Body of pancreas (tissue), 4 donors: ENCODE measurements at regions not wholly inside any gene's neighbourhood (a gene's known extent, or its start where the extent isn't known, plus 50 kb on each side); places are given as distances from the start of the nearest gene placed in this dataset.
A peak's percentile ranks its signal among the peaks of the same experiment; 100 is the strongest.

ENCODE experiments used
- ATAC-seq: fragments of 150-250 bp; one replicate; pipeline ENCODE4 v1.9.1; 2016
- DNase-seq, 4 donors: peaks; one replicate each; pipeline ENCODE4 v3.0.0-alpha.2; 2019
- H3K27ac ChIP-seq, 4 donors: fragments of 200-600 bp; sonication (generic); 1 replicate in 3 of 4; 2 replicates in 1 of 4; pipeline versions ENCODE4 v1.5.1 to v1.6.1; 2016 to 2019; ENCODE audit warnings: mild to moderate bottlenecking in 1 of 4, mixed read lengths in 1 of 4, moderate library complexity in 1 of 4
- H3K27me3 ChIP-seq, 2 donors: fragments of 200-600 bp; sonication (generic); one replicate each; pipeline ENCODE4 v1.6.0; 2016; ENCODE audit warnings: mild to moderate bottlenecking in 1 of 2
- H3K36me3 ChIP-seq, 2 donors: fragments of 200-600 bp; sonication (generic); replicated peaks in 1 of 2; 2 replicates each; pipeline ENCODE4 v1.5.1; 2016; ENCODE audit warnings: low read depth in 2 of 2; ENCODE audit not compliant: insufficient read depth in 1 of 2
- H3K4me1 ChIP-seq: fragments of 200-600 bp; sonication (generic); one replicate; pipeline ENCODE4 v1.6.0; 2016
- H3K4me3 ChIP-seq, 2 donors: fragments of 200-600 bp; sonication (generic); 1 replicate in 1 of 2; 2 replicates in 1 of 2; pipeline ENCODE4 v1.5.1; 2016 to 2019
- H3K9me3 ChIP-seq, 3 donors: fragments of 200-600 bp; sonication (generic); 1 replicate in 2 of 3; 2 replicates in 1 of 3; pipeline ENCODE4 v1.5.1; 2016
- POLR2A ChIP-seq, 3 donors: fragments of 450-650 bp; IDR thresholded peaks; one replicate each; pipeline ENCODE4 v1.6.1; 2016; ENCODE audit warnings: antibody characterized with exemption in 3 of 3, mild to moderate bottlenecking in 2 of 3
- WGBS, 2 donors: methylation state at CpG; one replicate each; pipeline ENCODE4 v1.1.5; 2017; 5-methylcytosine and 5-hydroxymethylcytosine counted together
- intact Hi-C: fragments of 100-400 bp; cut with DNase I; formaldehyde crosslinking; loops from one replicate; pipeline ENCODE4 v1.15.1; 2023
- TF ChIP-seq, protein P1 (sequence below), 7 experiments: fragments of 450-650 bp in 4 of 7; fragments of 200-600 bp in 3 of 7; sonication (generic) in 3 of 7; IDR thresholded peaks; one replicate each; pipeline ENCODE4 v1.5.1; 2016 to 2019; ENCODE audit warnings: antibody characterized with exemption in 7 of 7

DNA sequence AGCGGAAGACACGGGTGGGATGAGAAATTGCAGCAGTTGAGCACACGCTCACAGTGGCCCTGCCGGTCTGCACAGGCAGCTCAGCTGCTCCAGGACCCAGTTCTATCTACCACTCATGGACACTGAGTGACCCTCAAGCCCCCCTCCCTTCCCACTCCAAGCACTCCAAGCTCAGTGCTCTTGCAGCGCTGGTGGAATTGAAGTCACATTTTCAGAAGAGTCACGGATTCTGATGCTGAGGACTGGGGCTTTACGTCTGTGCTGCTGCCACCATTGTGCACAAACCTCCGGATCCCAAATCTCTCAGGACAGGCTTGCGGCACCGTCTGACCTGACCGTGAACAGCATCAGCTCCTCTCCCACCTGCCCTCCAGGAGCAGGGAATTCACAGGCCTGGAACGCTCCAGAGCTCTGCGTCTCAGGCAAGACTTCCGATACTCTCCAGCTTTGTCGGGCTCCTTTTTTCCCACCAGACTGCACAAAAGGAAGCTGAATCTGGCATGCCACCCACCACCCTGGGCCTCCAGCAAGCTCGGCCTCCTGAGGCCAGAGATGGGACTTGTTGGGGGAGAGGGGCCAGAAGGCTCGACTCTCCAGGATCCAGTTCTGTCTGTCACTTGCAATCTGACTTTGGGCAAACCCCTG lies 213.1 kb upstream of the RTL1 start:
- DNase-seq, result no peak

GRCh38 chr14:101117543-101117942 lies 214.0 kb upstream of the RTL1 start:
- Histone ChIP-seq H3K9me3 (no peaks in the 10 kb centered on the region), H3K4me1 (no peaks in the 10 kb centered on the region), H3K27ac (no peak overlapping the region), H3K36me3 (no peaks in the 10 kb centered on the region), H3K4me3 (no peak overlapping the region), H3K27me3 (no peaks in the 10 kb centered on the region)
- no peak for DNase-seq
- TF ChIP-seq, protein P1, sequence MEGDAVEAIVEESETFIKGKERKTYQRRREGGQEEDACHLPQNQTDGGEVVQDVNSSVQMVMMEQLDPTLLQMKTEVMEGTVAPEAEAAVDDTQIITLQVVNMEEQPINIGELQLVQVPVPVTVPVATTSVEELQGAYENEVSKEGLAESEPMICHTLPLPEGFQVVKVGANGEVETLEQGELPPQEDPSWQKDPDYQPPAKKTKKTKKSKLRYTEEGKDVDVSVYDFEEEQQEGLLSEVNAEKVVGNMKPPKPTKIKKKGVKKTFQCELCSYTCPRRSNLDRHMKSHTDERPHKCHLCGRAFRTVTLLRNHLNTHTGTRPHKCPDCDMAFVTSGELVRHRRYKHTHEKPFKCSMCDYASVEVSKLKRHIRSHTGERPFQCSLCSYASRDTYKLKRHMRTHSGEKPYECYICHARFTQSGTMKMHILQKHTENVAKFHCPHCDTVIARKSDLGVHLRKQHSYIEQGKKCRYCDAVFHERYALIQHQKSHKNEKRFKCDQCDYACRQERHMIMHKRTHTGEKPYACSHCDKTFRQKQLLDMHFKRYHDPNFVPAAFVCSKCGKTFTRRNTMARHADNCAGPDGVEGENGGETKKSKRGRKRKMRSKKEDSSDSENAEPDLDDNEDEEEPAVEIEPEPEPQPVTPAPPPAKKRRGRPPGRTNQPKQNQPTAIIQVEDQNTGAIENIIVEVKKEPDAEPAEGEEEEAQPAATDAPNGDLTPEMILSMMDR (IDR thresholded peaks at IDR 0.05), result no peak
- no peak for TF ChIP-seq POLR2A (IDR thresholded peaks at IDR 0.05)
- intact Hi-C loops, result no loop called here
- 44 to 46% methylated on average over 2 of the region's 2 CpGs for WGBS, 2 donors
- no peak for ATAC-seq

More for the DNA sequence above, 213.1 kb upstream of the RTL1 start:
- ATAC-seq, result no peak
- Histone ChIP-seq H3K4me1 (no peaks in the 10 kb centered on the region), H3K27ac (no peak overlapping the region), H3K9me3 (no peaks in the 10 kb centered on the region), H3K36me3 (no peaks in the 10 kb centered on the region), H3K4me3 (no peak overlapping the region), H3K27me3 (no peaks in the 10 kb centered on the region)
- TF ChIP-seq, protein P1 (IDR thresholded peaks at IDR 0.05), result no peak
- TF ChIP-seq POLR2A (IDR thresholded peaks at IDR 0.05), result no peak
- intact Hi-C loops, result no loop called here
- WGBS, 2 donors, result 60 to 68% methylated on average over 10 to 17 of the region's 17 CpGs

DNA sequence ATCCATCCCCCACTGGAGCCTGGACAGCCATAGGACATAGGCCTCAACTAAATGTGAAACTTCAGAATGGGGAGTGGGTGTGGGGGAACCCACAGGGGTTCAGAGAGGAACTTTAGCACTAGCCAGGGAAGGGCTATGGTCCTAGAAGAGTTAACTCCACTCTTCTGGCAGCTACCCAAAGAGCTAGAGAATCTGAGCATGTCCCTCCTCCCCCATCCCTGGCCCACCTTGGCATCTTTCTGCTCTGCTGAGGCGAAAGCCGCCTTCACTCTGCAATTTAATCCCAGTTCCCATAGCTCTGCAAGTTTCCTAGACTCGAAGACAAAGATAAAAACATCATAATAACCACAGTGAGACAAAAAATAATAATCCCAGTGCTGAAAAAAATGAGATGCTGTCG lies 214.7 kb upstream of the RTL1 start:
- TF ChIP-seq POLR2A (IDR thresholded peaks at IDR 0.05), result no peak
- TF ChIP-seq, protein P1 (IDR thresholded peaks at IDR 0.05), result no peak
- DNase-seq (no peak), ATAC-seq (no peak)
- intact Hi-C loops, result no loop called here
- no peak overlapping the region for H3K27ac ChIP-seq
- H3K9me3 ChIP-seq, result no peaks in the 10 kb centered on the region
- no peaks in the 10 kb centered on the region for H3K27me3 ChIP-seq
- no peaks in the 10 kb centered on the region for H3K36me3 ChIP-seq
- no peak overlapping the region for H3K4me3 ChIP-seq
- WGBS, 2 donors, result 61 to 73% methylated on average over 4 of the region's 4 CpGs
- no peaks in the 10 kb centered on the region for H3K4me1 ChIP-seq

DNA sequence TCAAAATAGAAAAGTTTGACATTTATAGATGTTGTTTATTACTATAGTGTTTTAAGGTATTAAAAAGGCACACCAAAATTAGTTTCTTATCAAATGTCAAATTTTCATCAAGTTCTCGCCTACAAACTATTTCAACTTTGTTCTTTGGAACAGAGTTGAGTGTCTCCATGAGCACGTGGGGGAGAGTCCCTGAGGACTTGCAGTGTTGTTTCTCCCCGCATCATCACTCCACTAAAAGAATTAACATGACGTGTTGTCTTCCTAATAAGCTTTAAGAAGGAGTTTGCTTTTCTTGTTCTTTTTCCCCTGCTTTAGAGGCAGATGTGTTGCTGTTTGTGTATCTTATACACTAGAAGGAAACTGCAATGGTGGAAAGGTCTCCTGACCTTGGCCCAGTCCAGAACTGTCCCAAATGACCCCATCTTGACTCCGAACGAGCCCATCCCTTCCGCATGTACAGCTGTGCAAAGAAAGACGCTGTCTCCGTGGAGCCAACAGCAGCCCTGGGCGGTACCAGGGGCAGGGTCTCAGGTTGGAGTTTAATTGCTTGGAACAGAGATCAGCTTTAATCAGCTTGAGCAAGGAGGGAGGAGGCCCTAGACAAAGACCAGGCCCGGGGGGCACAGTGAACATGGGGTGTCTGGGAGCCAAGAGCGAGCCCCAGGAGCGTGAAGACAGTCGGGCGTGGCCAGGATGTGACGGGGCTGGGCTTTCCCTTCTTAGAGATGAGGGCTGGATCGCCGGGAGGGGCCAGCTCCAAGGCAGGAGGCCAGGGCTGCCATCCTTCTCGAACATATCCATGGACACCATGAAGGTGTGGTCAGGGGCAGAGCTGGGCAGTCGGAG lies 215.4 kb upstream of the RTL1 start:
- no peak overlapping the region for H3K4me3 ChIP-seq
- WGBS, 2 donors, result 65 to 68% methylated on average over 20 of the region's 20 CpGs
- intact Hi-C loops, result no loop called here
- TF ChIP-seq, protein P1 (IDR thresholded peaks at IDR 0.05), result no peak
- no peak for TF ChIP-seq POLR2A (IDR thresholded peaks at IDR 0.05)
- no peaks in the 10 kb centered on the region for H3K4me1 ChIP-seq
- no peaks in the 10 kb centered on the region for H3K27me3 ChIP-seq
- H3K36me3 ChIP-seq, result no peaks in the 10 kb centered on the region
- H3K9me3 ChIP-seq, result no peaks in the 10 kb centered on the region
- DNase-seq, result peak in 1 of 4 donors; percentile 2
- ATAC-seq, result no peak
- H3K27ac ChIP-seq, result no peak overlapping the region
